SK-N-SH (cell line): ENCODE measurements at regions not wholly inside any gene's neighbourhood (a gene's known extent, or its start where the extent isn't known, plus 50 kb on each side); places are given as distances from the start of the nearest gene placed in this dataset.

Experiments used
- CTCF ChIA-PET: fragments of 300-600, 350-600 bp; formaldehyde crosslinking; extraction: SDS; loops from one replicate; lab custom pipeline; 2021; lab: Yijun Ruan, JAX
- POLR2A ChIA-PET: fragments of 350-600 bp; sonication (Branson Sonifier 250); formaldehyde crosslinking; extraction: SDS; loops from one replicate; lab custom pipeline; 2020; ENCODE audit warnings: antibody characterized with exemption, inconsistent platforms; lab: Yijun Ruan, JAX
- DNase-seq: peaks from one replicate; pipeline ENCODE4 v3.0.0; 2012
- H2AFZ ChIP-seq: fragments of 200-600 bp; sonication (generic); 2 replicates; pipeline ENCODE4 v1.8.1; 2016; ENCODE audit warnings: antibody characterized with exemption, mild to moderate bottlenecking, low read depth
- H3F3A ChIP-seq: fragments of 200-600 bp; sonication (generic); replicated peaks from 2 replicates; pipeline ENCODE3; 2016; ENCODE audit warnings: antibody characterized with exemption, mild to moderate bottlenecking; ENCODE audit not compliant: insufficient read depth
- H3K27ac ChIP-seq, 2 experiments: fragments of 200-500 bp in 1 of 2; fragments of 200-600 bp in 1 of 2; sonication (Bioruptor generic) in 1 of 2; sonication (generic), shearing (Covaris generic) in 1 of 2; 2 replicates each; pipeline versions ENCODE4 v1.5.1 to v1.6.1; 2014 to 2016; ENCODE audit warnings: low read depth in 2 of 2, inconsistent platforms in 1 of 2, low read length in 1 of 2, mild to moderate bottlenecking in 1 of 2, mixed read lengths in 1 of 2
- H3K27me3 ChIP-seq: fragments of 200-600 bp; sonication (generic), shearing (Covaris generic); 2 replicates; pipeline ENCODE4 v1.6.1; 2016; ENCODE audit warnings: mixed run types; ENCODE audit not compliant: insufficient read depth
- H3K36me3 ChIP-seq, 2 experiments: fragments of 200-500 bp in 1 of 2; fragments of 200-600 bp in 1 of 2; sonication (Bioruptor generic) in 1 of 2; sonication (generic) in 1 of 2; replicated peaks in 1 of 2; 2 replicates each; pipeline versions ENCODE3 to v1.5.1; 2014 to 2016; ENCODE audit warnings: low read length in 1 of 2, mild to moderate bottlenecking in 1 of 2; ENCODE audit not compliant: insufficient read depth in 2 of 2, control insufficient read depth in 1 of 2
- H3K4me1 ChIP-seq, 2 experiments: fragments of 200-500 bp in 1 of 2; fragments of 200-600 bp in 1 of 2; sonication (Bioruptor generic) in 1 of 2; sonication (generic), shearing (Covaris generic) in 1 of 2; 2 replicates each; pipeline versions ENCODE4 v1.5.1 to v1.6.1; 2014 to 2016; ENCODE audit warnings: low read depth in 1 of 2, low read length in 1 of 2, mixed run types in 1 of 2; ENCODE audit not compliant: insufficient read depth in 2 of 2, control insufficient read depth in 1 of 2
- H3K4me2 ChIP-seq: fragments of 200-600 bp; sonication (generic), shearing (Covaris generic); 2 replicates; pipeline ENCODE4 v1.6.1; 2017; ENCODE audit warnings: mixed run types
- H3K4me3 ChIP-seq, 2 experiments: fragments of 200-500 bp in 1 of 2; fragments of 200-600 bp in 1 of 2; sonication (Bioruptor generic) in 1 of 2; sonication (generic), shearing (Covaris generic) in 1 of 2; 2 replicates each; pipeline versions ENCODE4 v1.5.1 to v1.8.1; 2014 to 2016; ENCODE audit warnings: low read depth in 2 of 2, inconsistent platforms in 1 of 2, low read length in 1 of 2, mild to moderate bottlenecking in 1 of 2, mixed read lengths in 1 of 2, moderate library complexity in 1 of 2
- H3K79me2 ChIP-seq: fragments of 200-600 bp; sonication (generic); 2 replicates; pipeline ENCODE4 v1.8.1; 2017; ENCODE audit warnings: mild to moderate bottlenecking; ENCODE audit not compliant: insufficient read depth
- H3K9ac ChIP-seq: fragments of 200-600 bp; sonication (generic); 2 replicates; pipeline ENCODE4 v1.6.1; 2017; ENCODE audit warnings: mixed run types
- H3K9me2 ChIP-seq: fragments of 200-600 bp; sonication (generic); 2 replicates; pipeline ENCODE4 v1.6.1; 2017; ENCODE audit warnings: mixed run types
- H3K9me3 ChIP-seq: fragments of 200-600 bp; sonication (generic); 2 replicates; pipeline ENCODE4 v1.6.1; 2017; ENCODE audit warnings: mixed run types, mild to moderate bottlenecking, moderate library complexity
- H4K20me1 ChIP-seq: fragments of 200-600 bp; sonication (generic); 2 replicates; pipeline ENCODE4 v1.6.1; 2017; ENCODE audit warnings: mild to moderate bottlenecking, mixed run types; ENCODE audit not compliant: insufficient read depth
- CHD2 ChIP-seq: fragments of 150-350 bp; IDR thresholded peaks from 2 replicates; pipeline ENCODE4 v1.6.1; 2018; ENCODE audit warnings: low read length; ENCODE audit not compliant: partially characterized antibody
- EP300 ChIP-seq, 2 experiments: IDR thresholded peaks; 2 replicates each; pipeline versions ENCODE4 v1.4.0 to v1.6.1; 2012; ENCODE audit warnings: borderline replicate concordance in 1 of 2, low read depth in 1 of 2, low read length in 1 of 2
- FOXJ3 ChIP-seq: sonication (generic); formaldehyde crosslinking; IDR thresholded peaks from 2 replicates; pipeline ENCODE4 v1.5.1; 2020; ENCODE audit warnings: mild to moderate bottlenecking, missing genetic modification reagents
- FOXM1 ChIP-seq: IDR thresholded peaks from 2 replicates; pipeline ENCODE4 v1.4.0; 2012; ENCODE audit warnings: low read depth, mild to moderate bottlenecking
- NFIC ChIP-seq: IDR thresholded peaks from 2 replicates; pipeline ENCODE4 v1.4.0; 2012; ENCODE audit warnings: borderline replicate concordance
- RCOR1 ChIP-seq: fragments of 150-350 bp; IDR thresholded peaks from 2 replicates; pipeline ENCODE4 v1.6.1; 2017; ENCODE audit warnings: antibody characterized with exemption, low read length
- RXRA ChIP-seq: IDR thresholded peaks from 2 replicates; pipeline ENCODE4 v1.4.0; 2012; ENCODE audit warnings: low read depth, mild to moderate bottlenecking, borderline replicate concordance
- SIN3A ChIP-seq: IDR thresholded peaks from 2 replicates; pipeline ENCODE4 v1.6.1; 2012; ENCODE audit warnings: low read depth, mild to moderate bottlenecking, low read length, moderate library complexity, borderline replicate concordance
- TEAD4 ChIP-seq: IDR thresholded peaks from 2 replicates; pipeline ENCODE4 v1.4.0; 2012; ENCODE audit warnings: mild to moderate bottlenecking, borderline replicate concordance; ENCODE audit not compliant: insufficient read depth
- WGBS: methylation state at CpG from one replicate; pipeline ENCODE4 v1.1.6; 2017; ENCODE audit warnings: low lambda C conversion rate; 5-methylcytosine and 5-hydroxymethylcytosine counted together

DNA sequence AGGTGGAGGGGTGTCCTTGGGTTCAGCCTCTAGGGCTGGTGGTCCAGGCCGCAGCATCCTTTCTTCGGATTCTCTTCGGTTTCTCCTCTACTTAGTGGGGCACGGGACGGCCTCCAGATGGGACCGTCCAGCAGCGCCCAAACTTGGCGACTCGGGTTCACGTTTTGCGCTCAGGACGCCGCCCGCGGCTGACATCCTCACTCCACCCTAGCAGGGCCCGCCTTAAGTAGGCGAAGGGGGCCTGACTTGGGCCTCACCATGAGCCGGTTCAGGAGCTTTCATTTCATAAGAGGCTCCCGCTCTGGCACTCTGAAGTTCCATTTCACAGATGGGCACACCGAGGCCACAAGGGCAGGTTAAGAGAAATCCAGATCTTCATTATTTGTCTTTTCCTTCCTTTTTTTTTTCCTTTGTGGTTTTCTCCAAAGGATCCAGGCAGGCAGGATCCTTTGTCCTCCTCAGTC lies 141.2 kb downstream of the SEC14L1 start:
- CTCF ChIA-PET = interaction anchor here (1.0 to 1.5 kb wide), 4 partner anchors 11 to 313 kb away, joined by 3 to 7 read pairs (median 3); no protein-coding TSS in a partner anchor

DNA sequence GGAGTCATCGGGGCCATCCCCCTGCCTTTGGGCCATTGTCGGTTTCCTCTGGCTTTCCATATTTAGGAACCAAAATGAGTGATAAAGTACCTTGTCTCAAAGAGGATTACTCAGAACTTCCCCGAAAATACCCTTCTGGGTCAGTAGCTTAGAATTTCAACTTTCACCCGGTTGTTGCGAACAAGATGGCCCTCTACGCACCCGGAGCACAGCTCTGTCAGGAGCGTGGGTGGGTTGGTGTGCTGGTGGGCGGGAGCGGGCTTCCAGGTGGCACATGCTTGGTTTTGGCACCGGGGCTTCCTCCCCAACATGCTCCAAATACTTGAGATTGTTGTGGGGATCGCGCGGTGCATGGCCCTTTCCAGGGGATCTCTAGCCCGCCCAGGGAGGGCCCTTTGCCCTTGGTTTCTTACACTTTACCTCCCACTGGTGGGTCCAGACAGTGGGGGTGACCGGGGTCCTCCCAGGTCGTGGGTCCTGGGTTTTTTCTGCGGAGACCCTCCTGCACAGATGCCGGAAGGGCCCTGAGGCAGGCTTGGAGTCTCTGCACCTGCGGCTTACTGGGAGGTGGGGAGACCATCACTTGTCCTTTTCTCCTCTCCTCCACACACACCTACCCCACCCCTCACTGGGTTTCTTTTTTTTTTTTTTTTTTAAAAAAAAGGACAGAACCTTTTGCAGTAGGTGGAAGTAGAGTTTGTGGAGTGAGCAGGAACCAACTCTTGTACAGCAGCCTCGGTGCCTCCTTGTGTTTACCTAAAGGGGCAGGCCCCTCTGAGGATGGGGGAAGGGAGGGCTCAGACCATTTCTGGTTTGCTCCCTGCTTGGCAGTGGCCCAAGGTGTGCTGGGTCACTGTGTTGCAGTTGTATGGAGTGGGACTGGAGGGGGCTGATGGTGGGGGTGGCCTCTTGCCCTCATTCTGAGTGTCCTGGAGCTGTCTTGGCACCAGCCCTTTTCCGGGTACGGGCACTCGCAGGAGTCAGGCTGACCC lies 142.1 kb downstream of the SEC14L1 start:
- no peak overlapping the region for H3K9ac ChIP-seq
- H3K4me1 ChIP-seq = peaks cover 40 to 65% of the 10 kb centered on the region in 2 experiments
- no peaks in the 10 kb centered on the region for H3K9me3 ChIP-seq
- peak; percentile 39 for TF ChIP-seq CHD2
- peak in 1 of 2 experiments; percentile 37; a peak in 1 of 4 replicates for TF ChIP-seq EP300 (IDR thresholded peaks at IDR 0.05; ENCODE audit: borderline replicate concordance in 1 of 2, low read depth in 1 of 2, low read length in 1 of 2)
- no peak for TF ChIP-seq RXRA
- no peak for TF ChIP-seq TEAD4
- peak; percentile 50; the same call in 1 of the 2 replicates for TF ChIP-seq NFIC
- 0 out of 2 replicates have a peak, but pooled peaks have one; percentile 17 for TF ChIP-seq FOXJ3 (CRISPR knock-in tag)
- TF ChIP-seq, all 33 proteins: peak for 4
- Histone ChIP-seq H3K4me3 (no peak overlapping the region), H3K9me2 (no peaks in the 10 kb centered on the region), H3K79me2 (no peaks in the 10 kb centered on the region), H3K27ac (peak overlapping the region in 1 of 2 experiments; percentile 72; a peak in 2 of 4 replicates), H2AFZ (no peak overlapping the region), H3K27me3 (no peaks in the 10 kb centered on the region), H3K36me3 (no peaks in the 10 kb centered on the region), H4K20me1 (no peaks in the 10 kb centered on the region), H3K4me2 (peak overlapping the region; percentile 20; the same call in 1 of the 2 replicates), H3F3A (peaks cover 41% of the 10 kb centered on the region)
- CTCF ChIA-PET = interaction anchor here (0.6 to 1.9 kb wide), 3 partner anchors 47 to 147 kb away, joined by 3 to 5 read pairs (median 3); no protein-coding TSS in a partner anchor
- DNase-seq = peak; percentile 71
- POLR2A ChIA-PET = no interaction called here
- 73% methylated on average over 20 of the region's 24 CpGs for WGBS

More for the DNA sequence above, 141.2 kb downstream of the SEC14L1 start:
- Histone ChIP-seq H3K4me2 (peak overlapping the region; percentile 88), H3F3A (peaks cover 33% of the 10 kb centered on the region), H3K9ac (no peak overlapping the region), H2AFZ (no peak overlapping the region), H3K4me1 (peaks cover 32 to 61% of the 10 kb centered on the region in 2 experiments), H3K27me3 (no peaks in the 10 kb centered on the region), H3K27ac (no peak overlapping the region; a peak in 1 of 4 replicates), H3K79me2 (no peaks in the 10 kb centered on the region), H3K9me3 (no peaks in the 10 kb centered on the region), H3K9me2 (no peaks in the 10 kb centered on the region), H3K36me3 (no peaks in the 10 kb centered on the region), H4K20me1 (no peaks in the 10 kb centered on the region), H3K4me3 (peak overlapping the region in 1 of 2 experiments; percentile 59; a peak in 2 of 4 replicates)
- WGBS = 86% methylated on average over 20 of the region's 20 CpGs
- TF ChIP-seq SIN3A = no peak
- no peak for TF ChIP-seq FOXM1
- peak; percentile 40; the same call in 1 of the 2 replicates for TF ChIP-seq RCOR1
- POLR2A ChIA-PET = no interaction called here
- DNase-seq = no peak
